ENCODE measurements at regions not wholly inside any gene's neighbourhood (a gene's known extent, or its start where the extent isn't known, plus 50 kb on each side); places are given as distances from the start of the nearest gene placed in this dataset.

GRCh38 chr2:120940319-120940696 is 204.6 kb downstream of the GLI2 start:
- DNase-seq: no peak

GRCh38 chr2:120940726-120941256 is 205.1 kb downstream of the GLI2 start:
- no peak for DNase-seq

DNA sequence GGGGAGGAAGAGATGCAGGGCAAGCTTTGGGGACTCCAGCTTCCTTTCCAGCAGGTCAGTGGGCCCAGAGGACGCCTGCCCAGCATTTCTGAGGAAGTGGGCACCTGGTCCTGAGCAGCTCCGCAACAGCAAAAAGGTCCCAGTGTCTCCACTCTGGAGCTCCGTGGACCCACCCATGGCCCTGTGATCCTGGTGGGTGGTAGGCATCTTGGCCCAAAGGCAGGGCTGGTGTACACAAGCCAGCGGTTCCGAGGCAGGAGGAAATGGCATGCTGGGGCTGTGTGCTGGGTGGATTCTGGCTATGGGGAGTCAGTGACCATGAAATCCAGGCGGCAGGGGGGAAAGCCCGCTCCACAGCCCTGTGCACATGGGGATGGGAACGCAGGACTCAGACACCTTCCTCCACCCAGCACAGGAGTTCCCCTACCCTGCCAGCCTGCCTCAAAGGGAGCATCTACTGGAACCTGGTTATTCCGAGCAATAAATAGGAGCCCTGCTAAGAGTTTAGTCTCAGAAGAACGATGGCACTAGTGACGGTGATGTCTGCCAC is 206.0 kb downstream of the GLI2 start:
- no peak for DNase-seq

GRCh38 chr2:120942658-120943057 is 207.0 kb downstream of the GLI2 start:
- DNase-seq: no peak

GRCh38 chr2:120943403-120944034 is 207.9 kb downstream of the GLI2 start:
- DNase-seq: no peak

GRCh38 chr2:120944575-120944974 is 208.9 kb downstream of the GLI2 start:
- DNase-seq: no peak

DNA sequence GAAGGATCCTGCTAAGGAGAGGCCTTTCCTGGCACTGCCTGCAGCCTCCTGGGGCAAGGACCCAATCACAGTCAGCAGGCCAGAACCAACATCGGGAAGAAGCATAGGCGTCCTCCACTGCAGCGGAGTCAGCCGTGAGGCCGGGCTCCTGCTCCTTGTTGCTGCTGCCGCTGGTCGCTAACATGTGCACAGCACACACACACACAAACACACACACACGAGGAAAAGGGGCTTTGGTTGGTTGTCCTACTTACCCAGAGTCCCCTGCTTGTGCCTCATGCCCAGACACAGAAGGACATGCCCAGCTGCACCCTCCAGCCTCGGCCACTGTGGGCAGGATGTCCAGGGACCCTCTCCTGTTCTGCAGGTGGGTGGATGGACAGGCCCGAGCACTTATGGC is 209.4 kb downstream of the GLI2 start:
- no peak for DNase-seq

DNA sequence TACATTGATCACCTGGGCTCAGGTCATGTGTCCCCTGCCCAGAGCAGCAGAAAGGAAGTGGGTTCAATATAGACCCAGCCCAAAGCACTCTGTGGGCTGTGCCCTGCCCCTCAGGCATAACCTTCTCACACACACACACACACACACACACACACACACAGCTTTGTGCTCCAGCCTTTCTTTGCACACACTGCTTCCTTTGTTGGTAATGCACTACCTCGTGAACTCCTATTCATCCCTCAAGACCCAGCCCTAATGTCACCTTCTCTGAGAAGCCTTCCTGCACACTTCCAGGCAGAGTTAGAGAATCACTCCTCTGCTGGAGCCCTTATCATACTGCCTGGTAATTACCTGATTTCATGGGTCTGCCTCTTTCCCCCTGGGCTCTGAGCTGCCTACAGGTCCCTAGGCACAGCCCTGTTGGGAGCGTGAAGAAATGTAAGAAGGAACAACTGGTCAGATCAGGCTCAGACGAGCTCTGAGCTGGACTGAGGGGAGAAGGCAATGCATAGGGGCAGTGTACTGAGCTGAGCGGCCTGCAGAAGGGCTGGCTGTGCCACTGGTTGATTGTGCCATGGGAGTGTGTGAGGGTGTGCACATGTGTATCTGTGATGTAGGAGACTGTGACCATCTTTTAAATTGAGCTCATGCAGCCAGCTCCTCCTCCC is 210.3 kb downstream of the GLI2 start:
- DNase-seq: no peak

GRCh38 chr2:120947327-120947726 is 211.7 kb downstream of the GLI2 start:
- DNase-seq: no peak

DNA sequence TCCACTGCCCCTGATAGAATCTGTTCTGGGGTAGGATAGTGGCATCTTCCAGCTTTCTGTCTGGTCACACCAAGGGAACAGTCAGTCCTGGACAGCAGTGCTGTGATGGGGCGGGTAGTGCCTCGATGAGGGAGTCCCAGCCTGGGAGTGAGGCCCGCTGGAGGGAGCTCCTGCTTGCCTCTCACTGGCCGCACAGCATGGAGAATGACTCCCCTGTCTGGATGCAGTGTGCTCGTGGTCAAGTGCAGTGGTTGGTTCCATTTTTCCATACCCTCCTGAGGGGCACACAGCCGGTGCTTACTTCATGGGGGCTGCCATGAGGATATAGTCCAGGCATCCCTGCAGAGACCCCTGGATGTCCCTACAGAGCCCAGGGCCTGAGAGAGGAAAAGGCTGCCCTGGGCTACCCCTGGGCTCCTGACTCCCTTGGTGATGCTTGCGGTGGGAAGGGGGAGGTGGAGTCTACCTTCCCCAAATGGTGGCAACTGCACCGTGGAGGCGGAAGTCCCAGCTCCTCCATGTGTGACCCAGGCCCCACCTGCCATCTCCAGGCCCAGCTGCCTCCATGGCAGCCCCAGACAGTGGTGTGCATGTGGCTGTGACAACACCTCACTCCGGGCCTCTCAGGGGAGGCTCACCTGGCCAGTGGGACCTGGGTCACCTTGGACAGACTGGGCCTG is 212.5 kb downstream of the GLI2 start:
- no peak for DNase-seq

GRCh38 chr2:120948662-120949011 is 213.0 kb downstream of the GLI2 start:
- DNase-seq: no peak

DNA sequence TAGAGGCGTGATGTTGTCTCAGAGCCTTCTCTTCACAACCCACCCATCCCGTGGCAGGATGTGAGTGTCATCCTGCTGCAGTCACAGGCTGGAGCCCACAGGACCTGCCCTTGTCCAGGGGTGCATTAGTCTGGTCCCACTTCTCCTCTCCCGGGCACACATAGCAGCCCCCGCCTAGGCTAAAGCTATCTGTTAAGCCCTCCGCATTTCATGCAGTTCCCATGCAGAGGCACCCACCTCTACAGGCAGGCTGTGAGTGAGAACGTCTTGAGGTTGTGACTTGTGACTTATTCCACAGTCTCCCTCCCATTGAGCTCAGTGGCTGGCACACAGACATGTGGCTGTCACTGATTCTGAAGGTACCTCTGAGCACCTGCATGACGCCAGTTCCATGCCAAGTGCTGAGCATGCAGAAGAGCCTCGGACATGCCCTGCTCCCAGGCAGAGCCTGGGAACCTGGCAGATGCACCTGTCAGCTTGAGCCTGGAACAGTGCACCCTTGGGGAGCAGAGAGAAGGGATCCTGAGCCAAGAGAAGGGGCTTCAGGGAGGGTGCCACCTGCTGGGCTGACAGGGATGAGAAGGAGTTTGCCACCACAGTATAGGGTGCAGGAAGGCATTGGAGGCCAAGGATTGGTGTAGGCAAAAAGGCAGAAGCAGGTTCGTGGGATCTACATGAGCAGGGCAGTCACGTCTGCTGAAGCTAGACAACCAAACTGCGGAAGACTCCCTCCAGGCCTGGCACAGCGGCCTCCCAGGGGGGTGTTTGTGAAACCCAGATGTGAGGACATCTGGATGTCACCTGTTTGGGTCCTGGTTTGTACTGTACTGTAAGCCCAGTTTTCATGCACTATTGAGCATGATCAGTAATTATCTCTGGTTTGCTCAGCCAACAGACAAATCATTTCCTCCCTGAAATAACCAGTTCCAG is 213.6 kb downstream of the GLI2 start:
- DNase-seq: no peak

DNA sequence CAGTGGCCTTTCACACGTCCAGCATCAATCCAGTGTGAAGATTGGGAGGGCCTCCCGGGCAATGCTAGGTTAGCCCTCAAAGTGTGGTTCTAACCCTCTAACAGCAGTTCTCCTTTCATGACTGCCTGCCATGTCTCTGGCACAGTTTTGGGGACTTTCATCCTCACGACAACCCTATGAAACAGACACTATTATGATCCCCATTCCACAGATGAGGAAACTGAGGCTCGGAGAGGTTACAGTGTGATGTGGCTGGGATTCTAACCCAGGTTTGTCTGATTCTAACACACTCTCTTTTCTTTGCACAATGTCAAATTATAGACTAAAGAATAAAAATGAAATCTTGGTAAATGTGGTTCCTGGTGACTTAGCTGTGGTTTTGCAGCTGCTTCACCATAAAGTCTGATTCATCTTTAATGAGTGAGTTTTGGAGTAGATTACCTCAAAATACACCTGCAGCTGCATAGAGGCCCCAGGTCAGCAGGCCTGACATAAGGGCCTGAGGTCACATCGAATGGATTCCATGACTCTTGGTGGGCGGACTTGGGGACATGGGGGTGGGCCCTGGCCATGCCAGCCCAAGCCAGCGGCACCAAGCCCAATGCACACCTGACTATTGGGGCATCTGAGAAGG is 214.4 kb downstream of the GLI2 start:
- DNase-seq: no peak

DNA sequence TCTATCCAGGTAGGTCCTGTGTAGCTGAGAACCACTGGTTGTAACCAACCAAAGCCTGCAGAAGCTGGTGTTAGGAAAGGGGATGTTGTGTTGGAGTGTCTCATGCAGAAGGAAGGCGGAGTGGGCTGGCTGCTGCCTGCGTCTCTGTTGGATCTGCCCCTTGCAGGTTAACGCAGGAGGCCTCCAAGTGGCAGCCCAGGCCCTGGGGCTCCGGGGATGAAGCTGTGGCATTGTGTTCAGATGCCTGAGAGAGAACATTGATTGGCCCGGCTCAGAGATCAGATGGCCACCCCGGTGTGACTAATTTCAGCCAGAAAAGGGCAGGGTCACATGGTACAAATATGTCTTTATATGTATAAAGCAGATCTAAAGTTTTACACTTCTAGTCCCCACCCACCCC is 216.0 kb downstream of the GLI2 start:
- no peak for DNase-seq

- DNase-seq: peak; percentile 6
These were observed 216.7 kb downstream of the GLI2 start for GRCh38 chr2:120952318-120952717.

DNA sequence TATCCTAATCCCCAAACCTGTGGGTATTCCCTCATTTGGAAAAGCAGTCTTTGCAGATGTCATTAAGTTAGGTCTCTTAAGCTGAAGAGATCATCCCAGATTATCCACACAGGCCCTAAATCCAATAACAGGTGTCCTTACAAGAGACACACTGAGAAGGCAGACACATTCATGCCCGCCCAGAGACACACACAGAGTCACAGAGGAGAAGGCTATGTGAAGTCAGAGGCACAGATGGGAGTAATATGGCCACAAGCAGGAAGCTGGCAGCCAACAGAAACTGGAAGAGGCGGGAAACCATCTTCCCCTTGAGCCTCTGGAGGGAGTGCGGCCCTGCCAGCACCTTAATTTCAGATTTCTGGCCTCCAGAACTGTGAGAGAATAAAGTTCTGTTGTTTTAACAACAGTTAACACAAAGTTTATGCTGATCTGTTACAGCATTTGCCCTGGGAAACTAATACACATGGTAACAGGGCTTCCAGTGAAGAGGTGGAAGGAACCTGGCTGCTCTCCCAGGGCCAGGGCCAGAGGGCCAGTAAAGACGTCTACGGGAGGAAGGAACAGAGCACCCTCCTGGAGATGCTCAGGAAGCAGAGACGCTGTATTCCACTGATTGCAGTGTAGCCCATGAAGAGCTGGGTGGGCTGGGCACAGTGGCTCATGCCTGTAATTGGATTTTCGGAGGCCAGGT is 217.5 kb downstream of the GLI2 start:
- DNase-seq: no peak

GRCh38 chr2:120953843-120954584 is 218.3 kb downstream of the GLI2 start:
- DNase-seq: no peak

DNA sequence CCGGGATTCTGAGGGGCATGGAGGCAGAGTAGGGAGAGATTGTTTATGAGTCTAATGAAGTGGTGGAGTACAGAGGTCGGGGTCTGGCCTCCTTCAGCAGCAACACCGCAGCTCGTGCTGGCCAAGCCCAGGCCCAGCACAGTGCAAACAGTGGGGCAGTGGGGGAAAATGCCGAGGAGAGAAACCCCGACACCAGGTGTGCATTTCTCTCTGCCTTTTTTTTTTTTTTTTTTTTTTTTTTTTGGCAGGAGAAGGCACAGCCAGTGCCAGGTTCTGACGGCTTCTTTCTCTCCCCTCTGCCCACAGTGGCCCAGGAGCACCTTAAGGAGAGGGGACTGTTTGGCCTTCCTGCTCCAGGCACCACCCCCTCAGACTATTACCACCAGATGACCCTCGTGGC is 219.3 kb downstream of the GLI2 start:
- no peak for DNase-seq

GRCh38 chr2:120955427-120955826 is 219.8 kb downstream of the GLI2 start:
- no peak for DNase-seq

- DNase-seq: no peak
These were observed 221.0 kb downstream of the GLI2 start for GRCh38 chr2:120956486-120957156.
